GM21737 (cell line): ENCODE measurements at regions not wholly inside any gene's neighbourhood (a gene's known extent, or its start where the extent isn't known, plus 50 kb on each side); places are given as distances from the start of the nearest gene placed in this dataset.
"Not testable (repeated sequence)": the region's sequence is repeated elsewhere in the genome, so short reads cannot be mapped to it uniquely, and the experiment has no call there.

Experiments
- ATAC-seq: cut with Tn5 transposase; IDR thresholded peaks from one replicate; pipeline ENCODE4 v1.9.1; 2021; ENCODE audit warnings: mild to moderate bottlenecking, moderate library complexity; ENCODE audit not compliant: unreplicated experiment

GRCh38 chr4:163681208-163681821 lies 186.8 kb downstream of the TMA16 start:
- no peak for ATAC-seq

GRCh38 chr4:163688856-163689255 lies 194.4 kb downstream of the TMA16 start:
- ATAC-seq: no peak

GRCh38 chr4:163693211-163693610 lies 198.7 kb downstream of the TMA16 start:
- ATAC-seq: no peak

GRCh38 chr4:163693776-163694175 lies 199.3 kb downstream of the TMA16 start:
- ATAC-seq: no peak

GRCh38 chr4:163694385-163694784 lies 199.9 kb downstream of the TMA16 start:
- ATAC-seq: no peak

- no peak for ATAC-seq
Measured at GRCh38 chr4:163697121-163697520, 202.6 kb downstream of the TMA16 start.

- not testable (repeated sequence) for ATAC-seq
Measured at GRCh38 chr4:163700383-163700782, 205.9 kb downstream of the TMA16 start.

GRCh38 chr4:163701916-163702315 lies 207.4 kb downstream of the TMA16 start:
- peak; percentile 80 for ATAC-seq

GRCh38 chr4:163702736-163703135 lies 208.2 kb downstream of the TMA16 start:
- ATAC-seq: no peak

GRCh38 chr4:163703251-163703650 lies 208.8 kb downstream of the TMA16 start:
- no peak for ATAC-seq

- ATAC-seq: no peak
Measured at GRCh38 chr4:163707873-163708272, 213.4 kb downstream of the TMA16 start.

GRCh38 chr4:163709601-163710000 lies 215.1 kb downstream of the TMA16 start:
- ATAC-seq: no peak

GRCh38 chr4:163710158-163710557 lies 215.7 kb downstream of the TMA16 start:
- no peak for ATAC-seq

- ATAC-seq: not testable (repeated sequence)
Measured at GRCh38 chr4:163724495-163724894, 230.0 kb downstream of the TMA16 start.

GRCh38 chr4:163726641-163727040 lies 232.2 kb downstream of the TMA16 start:
- no peak for ATAC-seq

- no peak for ATAC-seq
Measured at GRCh38 chr4:163731071-163731470, 236.6 kb downstream of the TMA16 start.

GRCh38 chr4:163732473-163732872 lies 238.0 kb downstream of the TMA16 start:
- ATAC-seq: no peak

- no peak for ATAC-seq
Measured at GRCh38 chr4:163736876-163737275, 242.4 kb downstream of the TMA16 start.

- ATAC-seq: not testable (repeated sequence)
Measured at GRCh38 chr4:163737846-163738245, 243.4 kb downstream of the TMA16 start.

- no peak for ATAC-seq
Measured at GRCh38 chr4:163738521-163738920, 244.0 kb downstream of the TMA16 start.

- peak; percentile 95 for ATAC-seq
Measured at GRCh38 chr4:163744861-163745260, 250.4 kb downstream of the TMA16 start.

GRCh38 chr4:163747293-163747692 lies 252.8 kb downstream of the TMA16 start:
- no peak for ATAC-seq

- ATAC-seq: no peak
Measured at GRCh38 chr4:163747886-163748285, 253.4 kb downstream of the TMA16 start.
